IMR-90 (cell line): ENCODE measurements at regions not wholly inside any gene's neighbourhood (a gene's known extent, or its start where the extent isn't known, plus 50 kb on each side); places are given as distances from the start of the nearest gene placed in this dataset.

Source experiments
- ATAC-seq: fragments of 200-7000 bp; cut with Tn5 transposase; 2 replicates; pipeline ENCODE4 v1.9.1; 2020; ENCODE audit warnings: low read depth, mild to moderate bottlenecking, moderate library complexity
- BruUV-seq: library from RNA; stranded (reverse); fragments of 400-500 nt; replicated peaks from 2 replicates; lab custom pipeline; 2021; lab: Mats Ljungman, UMichigan
- CTCF ChIA-PET: fragments of 300-600 bp; formaldehyde crosslinking; extraction: SDS; loops from one replicate; lab custom pipeline; 2021; ENCODE audit warnings: antibody characterized with exemption; lab: Yijun Ruan, JAX
- POLR2A ChIA-PET: fragments of 300-600 bp; sonication (Branson Sonifier 250); formaldehyde crosslinking; loops from one replicate; lab custom pipeline; 2022; ENCODE audit warnings: antibody characterized with exemption; ENCODE audit not compliant: unreplicated experiment; lab: Charles Lee
- DNase-seq: peaks from one replicate; pipeline ENCODE4 v3.0.0; 2013
- H2AFZ ChIP-seq: replicated peaks from 2 replicates; pipeline ENCODE3; 2013; ENCODE audit warnings: low read length, mild to moderate bottlenecking; ENCODE audit not compliant: poor library complexity
- H2AK5ac ChIP-seq: 2 replicates; pipeline ENCODE4 v1.6.1; 2013; ENCODE audit warnings: low read depth, low read length, inconsistent platforms
- H2AK9ac ChIP-seq: replicated peaks from 2 replicates; pipeline ENCODE3; 2013; ENCODE audit warnings: mild to moderate bottlenecking, low read depth, low read length, moderate library complexity; ENCODE audit not compliant: poor library complexity
- H2BK120ac ChIP-seq: 2 replicates; pipeline ENCODE4 v1.6.1; 2013; ENCODE audit warnings: low read depth, low read length, inconsistent platforms
- H2BK15ac ChIP-seq: 3 replicates; pipeline ENCODE4 v1.6.1; 2013; ENCODE audit warnings: low read depth, low read length, inconsistent platforms
- H2BK20ac ChIP-seq: 2 replicates; pipeline ENCODE4 v1.6.1; 2013; ENCODE audit warnings: low read depth, mild to moderate bottlenecking, inconsistent platforms, low read length, moderate library complexity
- H2BK5ac ChIP-seq: 2 replicates; pipeline ENCODE4 v1.6.1; 2013; ENCODE audit warnings: mild to moderate bottlenecking, low read depth, low read length, inconsistent platforms; ENCODE audit not compliant: poor library complexity, severe bottlenecking
- H3K14ac ChIP-seq: replicated peaks from 2 replicates; pipeline ENCODE4 v1.6.1; 2013; ENCODE audit warnings: low read depth, low read length, inconsistent platforms
- H3K18ac ChIP-seq: 2 replicates; pipeline ENCODE4 v1.6.1; 2013; ENCODE audit warnings: low read depth, low read length, control low read depth
- H3K23ac ChIP-seq: 2 replicates; pipeline ENCODE4 v1.6.1; 2013; ENCODE audit warnings: low read depth, low read length, inconsistent platforms
- H3K27ac ChIP-seq: 2 replicates; pipeline ENCODE4 v1.5.1; 2013; ENCODE audit warnings: mild to moderate bottlenecking, control low read depth, low read length; ENCODE audit not compliant: insufficient read depth
- H3K27me3 ChIP-seq: 2 replicates; pipeline ENCODE4 v1.6.1; 2013; ENCODE audit warnings: low read length; ENCODE audit not compliant: control insufficient read depth, insufficient read depth
- H3K36me3 ChIP-seq: 2 replicates; pipeline ENCODE4 v1.6.1; 2013; ENCODE audit warnings: low read length, mixed read lengths; ENCODE audit not compliant: control insufficient read depth, insufficient read depth
- H3K4ac ChIP-seq: 2 replicates; pipeline ENCODE4 v1.6.1; 2013; ENCODE audit warnings: low read depth, low read length, inconsistent platforms
- H3K4me1 ChIP-seq: 2 replicates; pipeline ENCODE4 v1.6.1; 2013; ENCODE audit warnings: low read length, mixed read lengths; ENCODE audit not compliant: control insufficient read depth, insufficient read depth
- H3K4me2 ChIP-seq: 2 replicates; pipeline ENCODE4 v1.6.1; 2013; ENCODE audit warnings: low read depth, mild to moderate bottlenecking, control low read depth, low read length, moderate library complexity
- H3K4me3 ChIP-seq: 2 replicates; pipeline ENCODE4 v1.5.1; 2013; ENCODE audit warnings: low read depth, mild to moderate bottlenecking, control low read depth, low read length, moderate library complexity; ENCODE audit not compliant: insufficient read depth
- H3K56ac ChIP-seq: 2 replicates; pipeline ENCODE4 v1.6.1; 2013; ENCODE audit warnings: low read length, inconsistent platforms; ENCODE audit not compliant: insufficient read depth; ENCODE audit errors: extremely low read depth
- H3K79me1 ChIP-seq, 2 experiments: 2 replicates each; pipeline ENCODE4 v1.6.1; 2013; ENCODE audit warnings: low read length in 2 of 2, inconsistent platforms in 1 of 2, low read depth in 1 of 2
- H3K9ac ChIP-seq: 2 replicates; pipeline ENCODE4 v1.6.1; 2013; ENCODE audit warnings: low read depth, low read length, control low read depth
- H3K9me1 ChIP-seq: 2 replicates; pipeline ENCODE4 v1.6.1; 2013; ENCODE audit warnings: low read length, inconsistent platforms; ENCODE audit not compliant: insufficient read depth
- H3K9me3 ChIP-seq: 2 replicates; pipeline ENCODE4 v1.6.1; 2013; ENCODE audit warnings: low read length; ENCODE audit not compliant: control insufficient read depth, insufficient read depth
- H4K20me1 ChIP-seq: 2 replicates; pipeline ENCODE4 v1.6.1; 2013; ENCODE audit warnings: low read length, inconsistent platforms; ENCODE audit not compliant: insufficient read depth
- H4K5ac ChIP-seq: 2 replicates; pipeline ENCODE4 v1.6.1; 2013; ENCODE audit warnings: mild to moderate bottlenecking, low read depth, low read length, control low read depth
- H4K8ac ChIP-seq, 2 experiments: 2 replicates each; pipeline ENCODE4 v1.6.1; 2013; ENCODE audit warnings: low read depth in 2 of 2, low read length in 2 of 2, control low read depth in 1 of 2, inconsistent platforms in 1 of 2
- H4K91ac ChIP-seq: 2 replicates; pipeline ENCODE4 v1.6.1; 2013; ENCODE audit warnings: low read depth, low read length, inconsistent platforms; ENCODE audit not compliant: insufficient read depth
- POLR2A ChIP-seq: IDR thresholded peaks from 2 replicates; pipeline ENCODE4 v1.6.1; 2012; ENCODE audit warnings: mild to moderate bottlenecking, low read depth, low read length
- WGBS, 2 experiments: methylation state at CpG; one replicate each; pipeline versions ENCODE4 v1.1.5 to v1.1.7; 2013; ENCODE audit warnings: missing lambda C conversion rate in 2 of 2; ENCODE audit not compliant: insufficient read length in 1 of 2; ENCODE audit errors: extremely low coverage in 2 of 2; 5-methylcytosine and 5-hydroxymethylcytosine counted together
- dilution Hi-C: fragments of 300-500 bp; cut with HindIII; formaldehyde crosslinking; loops from one replicate; pipeline ENCODE4 v1.14.3; 2018; ENCODE audit warnings: low sequenced_read_pairs; ENCODE audit not compliant: unreplicated experiment
- in situ Hi-C: fragments of 300-500 bp; cut with MboI; formaldehyde crosslinking; loops from 3 replicates; pipeline ENCODE4 v1.14.3; 2019; ENCODE audit warnings: low sequenced_read_pairs, inconsistent platforms, mixed read lengths
- intact Hi-C: fragments of 100-400 bp; cut with micrococcal nuclease; formaldehyde crosslinking; loops from 2 replicates; pipeline ENCODE4 v1.10.0; 2022
- TF ChIP-seq, protein P1 (sequence below): fragments of 150-350 bp; IDR thresholded peaks from 2 replicates; pipeline ENCODE4 v1.6.1; 2016; ENCODE audit warnings: low read depth, mild to moderate bottlenecking, low read length, moderate library complexity, borderline replicate concordance
- TF ChIP-seq, protein P2 (sequence below): conservative IDR thresholded peaks from 2 replicates; pipeline ENCODE4 v1.5.1; 2012; ENCODE audit warnings: mild to moderate bottlenecking, low read depth, low read length, improper control_type of control experiment

DNA sequence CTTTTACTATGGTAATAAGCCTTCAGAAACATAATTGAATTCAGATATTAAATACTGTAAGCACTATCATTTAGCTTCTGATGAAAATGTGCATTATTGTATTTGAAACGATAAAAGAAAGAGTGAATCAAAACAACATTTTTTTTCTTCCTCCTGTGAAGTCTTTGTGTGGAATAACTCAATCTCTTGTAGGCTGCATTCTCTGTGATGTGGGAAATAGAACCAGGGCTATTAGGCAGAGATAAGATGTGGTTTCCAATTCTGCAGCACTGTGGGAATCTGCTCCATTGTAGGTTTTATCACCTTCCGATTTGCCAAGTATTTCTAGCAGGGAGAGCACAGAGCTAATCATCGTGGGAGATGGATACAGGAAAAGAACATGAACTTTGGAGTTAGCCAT lies 624.5 kb downstream of the RBFOX1 start:
- dilution Hi-C loops, result no loop called here
- CTCF ChIA-PET, result no interaction called here
- POLR2A ChIA-PET, result no interaction called here

More for the DNA sequence above, 624.5 kb downstream of the RBFOX1 start:
- H4K8ac ChIP-seq, result no peak overlapping the region
- intact Hi-C loops (no loop called here), in situ Hi-C loops (no loop called here)
- no peak overlapping the region for H3K9ac ChIP-seq
- H4K20me1 ChIP-seq, result no peaks in the 10 kb centered on the region
- no peaks in the 10 kb centered on the region for H3K9me1 ChIP-seq
- WGBS, 2 experiments, result no CpG with 5 or more reads among the region's 3 CpGs
- no peak overlapping the region for H3K23ac ChIP-seq
- no peaks in the 10 kb centered on the region for H3K27me3 ChIP-seq
- no peak overlapping the region for H3K18ac ChIP-seq
- ATAC-seq (no peak), DNase-seq (no peak)
- H3K4me3 ChIP-seq, result no peak overlapping the region
- no peak overlapping the region for H3K4ac ChIP-seq
- H3K14ac ChIP-seq, result no peak overlapping the region
- no peaks in the 10 kb centered on the region for H3K79me1 ChIP-seq
- H2AK9ac ChIP-seq, result no peak overlapping the region
- no peak overlapping the region for H2BK5ac ChIP-seq
- no peak overlapping the region for H2BK20ac ChIP-seq
- no peak overlapping the region for H2BK15ac ChIP-seq
- no peak overlapping the region for H3K27ac ChIP-seq
- H2BK120ac ChIP-seq, result no peak overlapping the region
- H2AK5ac ChIP-seq, result no peak overlapping the region
- no peak for TF ChIP-seq POLR2A
- TF ChIP-seq, protein P1, sequence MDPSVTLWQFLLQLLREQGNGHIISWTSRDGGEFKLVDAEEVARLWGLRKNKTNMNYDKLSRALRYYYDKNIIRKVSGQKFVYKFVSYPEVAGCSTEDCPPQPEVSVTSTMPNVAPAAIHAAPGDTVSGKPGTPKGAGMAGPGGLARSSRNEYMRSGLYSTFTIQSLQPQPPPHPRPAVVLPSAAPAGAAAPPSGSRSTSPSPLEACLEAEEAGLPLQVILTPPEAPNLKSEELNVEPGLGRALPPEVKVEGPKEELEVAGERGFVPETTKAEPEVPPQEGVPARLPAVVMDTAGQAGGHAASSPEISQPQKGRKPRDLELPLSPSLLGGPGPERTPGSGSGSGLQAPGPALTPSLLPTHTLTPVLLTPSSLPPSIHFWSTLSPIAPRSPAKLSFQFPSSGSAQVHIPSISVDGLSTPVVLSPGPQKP, result no peak
- TF ChIP-seq, protein P2, sequence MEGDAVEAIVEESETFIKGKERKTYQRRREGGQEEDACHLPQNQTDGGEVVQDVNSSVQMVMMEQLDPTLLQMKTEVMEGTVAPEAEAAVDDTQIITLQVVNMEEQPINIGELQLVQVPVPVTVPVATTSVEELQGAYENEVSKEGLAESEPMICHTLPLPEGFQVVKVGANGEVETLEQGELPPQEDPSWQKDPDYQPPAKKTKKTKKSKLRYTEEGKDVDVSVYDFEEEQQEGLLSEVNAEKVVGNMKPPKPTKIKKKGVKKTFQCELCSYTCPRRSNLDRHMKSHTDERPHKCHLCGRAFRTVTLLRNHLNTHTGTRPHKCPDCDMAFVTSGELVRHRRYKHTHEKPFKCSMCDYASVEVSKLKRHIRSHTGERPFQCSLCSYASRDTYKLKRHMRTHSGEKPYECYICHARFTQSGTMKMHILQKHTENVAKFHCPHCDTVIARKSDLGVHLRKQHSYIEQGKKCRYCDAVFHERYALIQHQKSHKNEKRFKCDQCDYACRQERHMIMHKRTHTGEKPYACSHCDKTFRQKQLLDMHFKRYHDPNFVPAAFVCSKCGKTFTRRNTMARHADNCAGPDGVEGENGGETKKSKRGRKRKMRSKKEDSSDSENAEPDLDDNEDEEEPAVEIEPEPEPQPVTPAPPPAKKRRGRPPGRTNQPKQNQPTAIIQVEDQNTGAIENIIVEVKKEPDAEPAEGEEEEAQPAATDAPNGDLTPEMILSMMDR, result no peak
- no peak overlapping the region for H3K56ac ChIP-seq
- no peak overlapping the region for H2AFZ ChIP-seq
- no peak overlapping the region for H4K5ac ChIP-seq
- peaks cover 8% of the 10 kb centered on the region; the same call in 1 of the 2 replicates for H3K9me3 ChIP-seq
- BruUV-seq, result no TSS peak
- no peaks in the 10 kb centered on the region for H3K36me3 ChIP-seq
- H4K91ac ChIP-seq, result no peak overlapping the region
- no peak overlapping the region for H3K4me2 ChIP-seq
- no peaks in the 10 kb centered on the region for H3K4me1 ChIP-seq
